Breast epithelium (tissue), 3 donors: ENCODE measurements at regions not wholly inside any gene's neighbourhood (a gene's known extent, or its start where the extent isn't known, plus 50 kb on each side); places are given as distances from the start of the nearest gene placed in this dataset.

Experiments
- CTCF ChIP-seq, 3 donors: fragments of 450-650 bp; IDR thresholded peaks; one replicate each; pipeline ENCODE4 v1.5.1; 2016 to 2017; ENCODE audit warnings: antibody characterized with exemption in 3 of 3, mild to moderate bottlenecking in 3 of 3, moderate library complexity in 3 of 3
- POLR2A ChIP-seq: fragments of 450-650 bp; IDR thresholded peaks from one replicate; pipeline ENCODE4 v1.6.1; 2016; ENCODE audit warnings: antibody characterized with exemption, mild to moderate bottlenecking, moderate library complexity
- POLR2AphosphoS5 ChIP-seq, 3 donors: sonication (generic); formaldehyde crosslinking; IDR thresholded peaks; one replicate each; pipeline ENCODE4 v1.6.1; 2017; ENCODE audit warnings: antibody characterized with exemption in 3 of 3

GRCh38 chr4:14309431-14309830 lies 681.9 kb upstream of the BOD1L1 start:
- no peak for TF ChIP-seq CTCF (IDR thresholded peaks at IDR 0.05)
- no peak for TF ChIP-seq POLR2A
- TF ChIP-seq POLR2AphosphoS5 (IDR thresholded peaks at IDR 0.05) = no peak
